WTC11 (cell line): ENCODE measurements at regions not wholly inside any gene's neighbourhood (a gene's known extent, or its start where the extent isn't known, plus 50 kb on each side); places are given as distances from the start of the nearest gene placed in this dataset.
A peak's percentile ranks its signal among the peaks of the same experiment; 100 is the strongest.
"Not testable (repeated sequence)": the region's sequence is repeated elsewhere in the genome, so short reads cannot be mapped to it uniquely, and the experiment has no call there.

Experiments
- ATAC-seq: fragments of 200-7000 bp; cut with Tn5 transposase; 2 replicates; pipeline ENCODE4 v1.10.0; 2021; ENCODE audit warnings: mild to moderate bottlenecking, moderate library complexity
- CTCF ChIA-PET: fragments of 300-600 bp; sonication (Branson Sonifier 250); formaldehyde crosslinking; loops from one replicate; lab custom pipeline; 2021; ENCODE audit warnings: antibody characterized with exemption; lab: Charles Lee
- POLR2A ChIA-PET: fragments of 350-600 bp; sonication (Branson Sonifier 250); formaldehyde crosslinking; loops from one replicate; lab custom pipeline; 2021; ENCODE audit warnings: antibody characterized with exemption; lab: Charles Lee
- DNase-seq: peaks from one replicate; pipeline ENCODE4 v3.0.0; 2021; ENCODE audit warnings: low spot score
- H3K27ac Mint-ChIP-seq: 2 replicates; pipeline ENCODE4 v1.8.0; 2021; ENCODE audit warnings: mixed read lengths
- H3K27me3 Mint-ChIP-seq: 2 replicates; pipeline ENCODE4 v1.8.0; 2021; ENCODE audit warnings: low read depth, mild to moderate bottlenecking, moderate library complexity, mixed read lengths
- H3K36me3 Mint-ChIP-seq: 2 replicates; pipeline ENCODE4 v1.8.0; 2021; ENCODE audit warnings: mixed read lengths
- H3K4me1 Mint-ChIP-seq: 2 replicates; pipeline ENCODE4 v1.8.0; 2022; ENCODE audit warnings: mixed read lengths
- H3K4me3 Mint-ChIP-seq: 2 replicates; pipeline ENCODE4 v1.8.0; 2021; ENCODE audit warnings: mild to moderate bottlenecking, moderate library complexity, mixed read lengths
- H3K9me3 Mint-ChIP-seq: 2 replicates; pipeline ENCODE4 v1.8.0; 2021; ENCODE audit warnings: mixed read lengths
- CREM ChIP-seq: sonication (generic); formaldehyde crosslinking; IDR thresholded peaks from 2 replicates; pipeline ENCODE4 v1.8.1; 2022; ENCODE audit warnings: mild to moderate bottlenecking, missing genetic modification reagents, moderate library complexity
- ERG ChIP-seq: fragments of 250-450 bp; sonication (Bioruptor Pico); IDR thresholded peaks from 2 replicates; pipeline ENCODE4 v1.8.0; 2021; ENCODE audit warnings: mild to moderate bottlenecking
- FOXK1 ChIP-seq: sonication (generic); formaldehyde crosslinking; IDR thresholded peaks from 2 replicates; pipeline ENCODE4 v1.8.0; 2022; ENCODE audit warnings: mild to moderate bottlenecking, moderate library complexity, missing genetic modification reagents
- FOXP4 ChIP-seq: sonication (generic); formaldehyde crosslinking; IDR thresholded peaks from 2 replicates; pipeline ENCODE4 v1.8.0; 2022; ENCODE audit warnings: mild to moderate bottlenecking, missing genetic modification reagents
- HMGXB4 ChIP-seq: sonication (generic); formaldehyde crosslinking; IDR thresholded peaks from 2 replicates; pipeline ENCODE4 v1.8.1; 2023; ENCODE audit warnings: mild to moderate bottlenecking, moderate library complexity, missing genetic modification reagents
- IRF1 ChIP-seq: sonication (generic); formaldehyde crosslinking; IDR thresholded peaks from 2 replicates; pipeline ENCODE4 v1.8.0; 2023; ENCODE audit warnings: missing genetic modification reagents
- JUN ChIP-seq: sonication (generic); formaldehyde crosslinking; IDR thresholded peaks from 2 replicates; pipeline ENCODE4 v1.8.0; 2023; ENCODE audit warnings: mild to moderate bottlenecking, missing genetic modification reagents
- NFYB ChIP-seq: sonication (generic); formaldehyde crosslinking; conservative IDR thresholded peaks from 2 replicates; pipeline ENCODE4 v1.8.0; 2022; ENCODE audit warnings: low read depth, missing genetic modification reagents
- NR3C1 ChIP-seq: sonication (generic); formaldehyde crosslinking; conservative IDR thresholded peaks from 2 replicates; pipeline ENCODE4 v1.8.1; 2023; ENCODE audit warnings: low read depth, mild to moderate bottlenecking, missing genetic modification reagents
- SMAD4 ChIP-seq: sonication (generic); formaldehyde crosslinking; IDR thresholded peaks from 2 replicates; pipeline ENCODE4 v1.8.0; 2022; ENCODE audit warnings: mild to moderate bottlenecking, missing genetic modification reagents
- SP1 ChIP-seq: sonication (generic); formaldehyde crosslinking; conservative IDR thresholded peaks from 2 replicates; pipeline ENCODE4 v1.8.1; 2022; ENCODE audit warnings: missing genetic modification reagents
- TEAD1 ChIP-seq: sonication (generic); formaldehyde crosslinking; IDR thresholded peaks from 2 replicates; pipeline ENCODE4 v1.8.0; 2022; ENCODE audit warnings: mild to moderate bottlenecking, missing genetic modification reagents
- ZNF232 ChIP-seq: sonication (generic); formaldehyde crosslinking; IDR thresholded peaks from 2 replicates; pipeline ENCODE4 v1.8.0; 2022; ENCODE audit warnings: mild to moderate bottlenecking, missing genetic modification reagents
- ZNF512 ChIP-seq: sonication (generic); formaldehyde crosslinking; IDR thresholded peaks from 2 replicates; pipeline ENCODE4 v1.8.1; 2022; ENCODE audit warnings: missing genetic modification reagents, borderline replicate concordance
- ZNF671 ChIP-seq: fragments of 250-450 bp; sonication (Bioruptor Pico); IDR thresholded peaks from 2 replicates; pipeline ENCODE4 v1.8.0; 2021; ENCODE audit warnings: mild to moderate bottlenecking

GRCh38 chr10:35973912-35974591 is 332.0 kb upstream of the FZD8 start:
- CTCF ChIA-PET, result not testable (repeated sequence)
- TF ChIP-seq FOXP4 (peak; percentile 51; the same call in 1 of the 2 replicates), FOXK1 (0 out of 2 replicates have a peak, but pooled peaks have one; percentile 26)
- TF ChIP-seq, all 79 proteins: peak for 2; not testable (repeated sequence) for 77
- POLR2A ChIA-PET, result not testable (repeated sequence)

GRCh38 chr10:35972275-35972674 is 330.2 kb upstream of the FZD8 start:
- Mint-ChIP-seq H3K4me1 (peaks cover 13% of the 10 kb centered on the region), H3K36me3 (no peaks in the 10 kb centered on the region), H3K4me3 (no peak overlapping the region), H3K27me3 (peaks cover 98% of the 10 kb centered on the region), H3K27ac (no peak overlapping the region), H3K9me3 (no peaks in the 10 kb centered on the region)
- POLR2A ChIA-PET, result no interaction called here
- CTCF ChIA-PET, result no interaction called here
- ATAC-seq, result no peak
- no peak for DNase-seq
- TF ChIP-seq TEAD1 (CRISPR knock-in tag) (no peak), ZNF232 (CRISPR knock-in tag) (no peak), IRF1 (no peak), ZNF512 (CRISPR knock-in tag) (no peak), NR3C1 (CRISPR knock-in tag) (no peak), SMAD4 (CRISPR knock-in tag) (no peak)

More at GRCh38 chr10:35973912-35974591, 332.0 kb upstream of the FZD8 start:
- H3K27me3 Mint-ChIP-seq, result peaks cover 99% of the 10 kb centered on the region
- peaks cover 13% of the 10 kb centered on the region for H3K4me1 Mint-ChIP-seq
- ATAC-seq, result peak; percentile 95
- not testable (repeated sequence) for DNase-seq, H3K36me3 Mint-ChIP-seq, H3K27ac Mint-ChIP-seq, H3K4me3 Mint-ChIP-seq, H3K9me3 Mint-ChIP-seq

- TF ChIP-seq ERG, result no peak
- no peak for TF ChIP-seq CREM (CRISPR knock-in tag)
- no peak for TF ChIP-seq SMAD4 (CRISPR knock-in tag)
- TF ChIP-seq NFYB (CRISPR knock-in tag), result no peak
- TF ChIP-seq SP1 (CRISPR knock-in tag), result no peak
- TF ChIP-seq JUN (CRISPR knock-in tag), result no peak
- no peak for TF ChIP-seq FOXK1
- no peak for TF ChIP-seq ZNF671
- TF ChIP-seq HMGXB4 (CRISPR knock-in tag), result no peak
- ChIA-PET CTCF (no interaction called here), POLR2A (no interaction called here)
- H3K9me3 Mint-ChIP-seq, result no peaks in the 10 kb centered on the region
- H3K27ac Mint-ChIP-seq, result no peak overlapping the region
- no peak overlapping the region for H3K4me3 Mint-ChIP-seq
- no peaks in the 10 kb centered on the region for H3K36me3 Mint-ChIP-seq
- ATAC-seq (no peak), DNase-seq (no peak)
- peaks cover 96% of the 10 kb centered on the region for H3K27me3 Mint-ChIP-seq
- peaks cover 13% of the 10 kb centered on the region for H3K4me1 Mint-ChIP-seq
These were observed 329.3 kb upstream of the FZD8 start for GRCh38 chr10:35971397-35971796.
